ENCODE measurements at regions not wholly inside any gene's neighbourhood (a gene's known extent, or its start where the extent isn't known, plus 50 kb on each side); places are given as distances from the start of the nearest gene placed in this dataset.
"Not testable (repeated sequence)": the region's sequence is repeated elsewhere in the genome, so short reads cannot be mapped to it uniquely, and the experiment has no call there.

DNA sequence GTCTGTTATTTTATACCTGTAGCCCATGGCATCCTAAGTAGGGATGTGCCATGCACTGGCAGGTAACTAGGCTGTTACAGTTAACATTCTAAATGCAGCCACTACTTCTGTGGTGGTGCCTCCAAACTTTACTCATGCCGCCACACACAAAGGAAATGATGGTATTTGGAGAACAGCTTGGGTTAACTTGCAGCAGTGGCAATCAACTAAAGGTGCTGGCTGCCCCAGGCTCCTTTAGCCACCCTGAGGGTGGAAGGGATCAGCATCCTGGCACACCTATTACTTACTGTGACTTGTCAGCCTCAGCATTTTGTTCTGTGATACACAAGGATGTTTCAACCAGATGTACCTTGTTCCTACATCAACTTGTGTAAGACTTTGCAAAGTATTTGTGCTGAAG, 221.8 kb upstream of the PPP1R3A start:
- TF ChIP-seq CTCF (conservative IDR thresholded peaks at IDR 0.05; ENCODE audit: low read depth, low read length) (no peak), EZH2 (IDR thresholded peaks at IDR 0.05; ENCODE audit: low read length, unreplicated experiment) (no peak), EZH2phosphoT487 (IDR thresholded peaks at IDR 0.05; ENCODE audit: borderline replicate concordance, low read length) (no peak)
- no peak overlapping the region for H3K27ac ChIP-seq (ENCODE audit: low read length)
- CTCF ChIA-PET = no interaction called here
- no peak overlapping the region for H3K4me2 ChIP-seq (ENCODE audit: low read length)
- H3K9me2 ChIP-seq (replicated peaks; ENCODE audit: low read length) = no peaks in the 10 kb centered on the region
- POLR2A ChIA-PET (ENCODE audit: unreplicated experiment) = no interaction called here
- no peak overlapping the region for H3K4me3 ChIP-seq (ENCODE audit: low read length)
- intact Hi-C loops (cut with micrococcal nuclease) = no loop called here
- no peak overlapping the region for H2AFZ ChIP-seq (ENCODE audit: low read length)
- H3K9ac ChIP-seq (ENCODE audit: low read length) = no peak overlapping the region
- H3K9me3 ChIP-seq (ENCODE audit: low read length) = no peaks in the 10 kb centered on the region
- no peak for DNase-seq
- H3K79me2 ChIP-seq (ENCODE audit: low read length) = no peaks in the 10 kb centered on the region
- ATAC-seq = no peak
- 0 out of 2 replicates have a peak, but pooled peaks cover 4% of the 10 kb centered on the region for H3K27me3 ChIP-seq (ENCODE audit: low read length)
- H3K4me1 ChIP-seq (ENCODE audit: insufficient read depth, low read length) = no peaks in the 10 kb centered on the region
- H3K36me3 ChIP-seq (ENCODE audit: low read depth, low read length) = no peaks in the 10 kb centered on the region
- no peaks in the 10 kb centered on the region for H3F3A ChIP-seq (ENCODE audit: low read length, unreplicated experiment)
- no peaks in the 10 kb centered on the region for H4K20me1 ChIP-seq (ENCODE audit: low read length)
- BruUV-seq (replicated peaks) = no TSS peak

- H3K9me2 ChIP-seq (replicated peaks; ENCODE audit: low read length); H4K20me1 ChIP-seq (ENCODE audit: low read length); H3F3A ChIP-seq (ENCODE audit: low read length, unreplicated experiment); H3K27ac ChIP-seq (ENCODE audit: low read length); H2AFZ ChIP-seq (ENCODE audit: low read length); H3K79me2 ChIP-seq (ENCODE audit: low read length); ATAC-seq; BruUV-seq (replicated peaks); H3K4me3 ChIP-seq (ENCODE audit: low read length); H3K36me3 ChIP-seq (ENCODE audit: low read depth, low read length); H3K27me3 ChIP-seq (ENCODE audit: low read length); H3K9ac ChIP-seq (ENCODE audit: low read length); H3K4me2 ChIP-seq (ENCODE audit: low read length); CTCF ChIA-PET; H3K4me1 ChIP-seq (ENCODE audit: insufficient read depth, low read length); H3K9me3 ChIP-seq (ENCODE audit: low read length); DNase-seq; POLR2A ChIA-PET (ENCODE audit: unreplicated experiment); intact Hi-C loops (cut with micrococcal nuclease): not testable (repeated sequence)
Measured at GRCh38 chr7:114139690-114140089, 220.9 kb upstream of the PPP1R3A start.

DNA sequence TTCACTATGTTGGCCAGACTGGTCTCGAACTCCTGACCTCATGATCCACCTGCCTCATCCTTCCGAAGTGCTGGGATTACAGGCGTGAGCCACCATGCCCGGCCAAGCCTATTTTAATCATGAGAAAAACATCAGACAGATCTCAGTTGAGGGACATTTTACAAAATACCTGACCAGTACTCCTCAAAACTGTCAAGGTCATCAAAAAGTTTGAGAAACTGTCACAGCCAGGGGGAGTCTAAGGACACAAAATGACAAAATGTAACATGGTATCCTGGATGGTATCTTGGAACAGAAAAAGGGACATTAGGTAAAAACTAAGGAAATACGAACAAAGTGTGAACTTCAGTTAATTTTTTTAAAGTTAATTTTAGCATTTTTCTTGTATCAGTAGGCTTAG, 219.8 kb upstream of the PPP1R3A start:
- peaks cover 4% of the 10 kb centered on the region; the same call in 1 of the 2 replicates for H3K27me3 ChIP-seq (ENCODE audit: low read length)
- no peak overlapping the region for H3K27ac ChIP-seq (ENCODE audit: low read length)
- no peaks in the 10 kb centered on the region for H3K9me3 ChIP-seq (ENCODE audit: low read length)
- H3K4me3 ChIP-seq (ENCODE audit: low read length) = no peak overlapping the region
- H2AFZ ChIP-seq (ENCODE audit: low read length) = no peak overlapping the region
- H3F3A ChIP-seq (ENCODE audit: low read length, unreplicated experiment) = no peaks in the 10 kb centered on the region
- DNase-seq = no peak
- no peak overlapping the region for H3K9ac ChIP-seq (ENCODE audit: low read length)
- no peaks in the 10 kb centered on the region for H3K4me1 ChIP-seq (ENCODE audit: insufficient read depth, low read length)
- H3K36me3 ChIP-seq (ENCODE audit: low read depth, low read length) = no peaks in the 10 kb centered on the region
- no peak overlapping the region for H3K4me2 ChIP-seq (ENCODE audit: low read length)
- no peaks in the 10 kb centered on the region for H4K20me1 ChIP-seq (ENCODE audit: low read length)
- no peaks in the 10 kb centered on the region for H3K9me2 ChIP-seq (replicated peaks; ENCODE audit: low read length)
- ChIA-PET POLR2A (ENCODE audit: unreplicated experiment) (no interaction called here), CTCF (no interaction called here)
- no TSS peak for BruUV-seq (replicated peaks)
- ATAC-seq = no peak
- intact Hi-C loops (cut with micrococcal nuclease) = no loop called here
- no peaks in the 10 kb centered on the region for H3K79me2 ChIP-seq (ENCODE audit: low read length)
- TF ChIP-seq EZH2phosphoT487 (IDR thresholded peaks at IDR 0.05; ENCODE audit: borderline replicate concordance, low read length) (no peak), EZH2 (IDR thresholded peaks at IDR 0.05; ENCODE audit: low read length, unreplicated experiment) (no peak), CTCF (conservative IDR thresholded peaks at IDR 0.05; ENCODE audit: low read depth, low read length) (no peak)
